ENCODE measurements at regions not wholly inside any gene's neighbourhood (a gene's known extent, or its start where the extent isn't known, plus 50 kb on each side); places are given as distances from the start of the nearest gene placed in this dataset.

- TF ChIP-seq DPF2 (CRISPR knock-in tag; IDR thresholded peaks at IDR 0.05; ENCODE audit: borderline replicate concordance, low read depth) (no peak), SKIL (CRISPR knock-in tag; IDR thresholded peaks at IDR 0.05; ENCODE audit: borderline replicate concordance) (no peak), RFX5 (IDR thresholded peaks at IDR 0.05; ENCODE audit: low read depth, low read length) (no peak), EZH2 (conservative IDR thresholded peaks at IDR 0.05; ENCODE audit: low read depth, low read length) (no peak), ZNF772 (CRISPR knock-in tag; IDR thresholded peaks at IDR 0.05) (no peak), KIAA2018 (CRISPR knock-in tag; IDR thresholded peaks at IDR 0.05; ENCODE audit: borderline replicate concordance) (no peak), YEATS4 (CRISPR knock-in tag; IDR thresholded peaks at IDR 0.05; ENCODE audit: borderline replicate concordance) (no peak), HIVEP1 (CRISPR knock-in tag; IDR thresholded peaks at IDR 0.05) (no peak), ZNF263 (CRISPR knock-in tag; IDR thresholded peaks at IDR 0.05) (no peak)
These were observed 675.4 kb downstream of the RAPGEF2 start for GRCh38 chr4:159778298-159778697.
